Endothelial cell of umbilical vein (primary cell): ENCODE measurements at regions not wholly inside any gene's neighbourhood (a gene's known extent, or its start where the extent isn't known, plus 50 kb on each side); places are given as distances from the start of the nearest gene placed in this dataset.

Experiments used
- BruUV-seq: library from RNA; stranded (reverse); fragments of 400-500 nt; replicated peaks from 2 replicates; lab custom pipeline; 2021; lab: Mats Ljungman, UMichigan
- CTCF ChIA-PET: fragments of 300-600, 350-600 bp; sonication (Branson Sonifier 250); formaldehyde crosslinking; loops from one replicate; lab custom pipeline; 2021; ENCODE audit warnings: antibody characterized with exemption, inconsistent platforms; lab: Charles Lee
- POLR2A ChIA-PET: fragments of 300-600, 350-600 bp; sonication (Branson Sonifier 250); formaldehyde crosslinking; loops from one replicate; lab custom pipeline; 2021; ENCODE audit warnings: antibody characterized with exemption, inconsistent platforms; lab: Charles Lee
- DNase-seq: peaks from one replicate; pipeline ENCODE4 v3.0.0-alpha.2; 2011; ENCODE audit warnings: low read depth, low spot score
- FAIRE-seq: peaks from 2 replicates; lab custom pipeline; 2011; peaks lifted over from hg19 to GRCh38; lab: Jason Lieb, UNC
- H2AFZ ChIP-seq: 2 replicates; pipeline ENCODE4 v1.6.0; 2012; ENCODE audit warnings: low read depth, low read length, control low read depth, inconsistent platforms
- H3K27ac ChIP-seq: 2 replicates; pipeline ENCODE4 v1.5.1; 2011; ENCODE audit warnings: low read depth, mild to moderate bottlenecking, control low read depth, low read length, moderate library complexity; ENCODE audit not compliant: insufficient read depth
- H3K27me3 ChIP-seq, 2 experiments: 2 replicates each; pipeline versions ENCODE4 v1.6.0 to v1.6.1; 2011; ENCODE audit warnings: low read length in 2 of 2, mixed read lengths in 1 of 2; ENCODE audit not compliant: control insufficient read depth in 2 of 2, insufficient read depth in 2 of 2
- H3K36me3 ChIP-seq, 2 experiments: 2 replicates in 1 of 2; 3 replicates in 1 of 2; pipeline ENCODE4 v1.5.1; 2011; ENCODE audit warnings: low read length in 2 of 2, mild to moderate bottlenecking in 1 of 2, moderate library complexity in 1 of 2; ENCODE audit not compliant: control insufficient read depth in 2 of 2, insufficient read depth in 2 of 2; ENCODE audit errors: extremely low read depth in 1 of 2
- H3K4me1 ChIP-seq: 3 replicates; pipeline ENCODE4 v1.5.1; 2011; ENCODE audit warnings: mild to moderate bottlenecking, low read length; ENCODE audit not compliant: control insufficient read depth, insufficient read depth; ENCODE audit errors: extremely low read depth
- H3K4me2 ChIP-seq: 2 replicates; pipeline ENCODE4 v1.6.1; 2011; ENCODE audit warnings: low read length, control low read depth, mixed read lengths; ENCODE audit not compliant: insufficient read depth
- H3K4me3 ChIP-seq, 3 experiments: fragments of 200-600 bp in 1 of 3; sonication (generic), shearing (Covaris generic) in 1 of 3; replicated peaks in 1 of 3; 2 replicates each; pipeline ENCODE4 v1.5.1; 2011 to 2016; ENCODE audit warnings: control low read depth in 3 of 3, low read length in 3 of 3, mild to moderate bottlenecking in 2 of 3, inconsistent platforms in 1 of 3, low read depth in 1 of 3, moderate library complexity in 1 of 3; ENCODE audit not compliant: insufficient read depth in 1 of 3
- H3K79me2 ChIP-seq: 2 replicates; pipeline ENCODE4 v1.6.0; 2012; ENCODE audit warnings: low read length, inconsistent platforms; ENCODE audit not compliant: control insufficient read depth, insufficient read depth
- H3K9ac ChIP-seq: replicated peaks from 2 replicates; pipeline ENCODE3; 2011; ENCODE audit warnings: low read length, control low read depth; ENCODE audit not compliant: insufficient read depth; ENCODE audit errors: extremely low read depth
- H3K9me1 ChIP-seq: replicated peaks from 3 replicates; pipeline ENCODE4 v1.6.0; 2011; ENCODE audit warnings: mild to moderate bottlenecking, low read length; ENCODE audit not compliant: control insufficient read depth, insufficient read depth; ENCODE audit errors: extremely low read depth
- H3K9me3 ChIP-seq: replicated peaks from 2 replicates; pipeline ENCODE4 v1.5.1; 2012; ENCODE audit warnings: low read length, inconsistent platforms; ENCODE audit not compliant: control insufficient read depth, insufficient read depth
- H4K20me1 ChIP-seq: replicated peaks from 2 replicates; pipeline ENCODE3; 2011; ENCODE audit warnings: mild to moderate bottlenecking, low read length; ENCODE audit not compliant: control insufficient read depth, insufficient read depth; ENCODE audit errors: extremely low read depth
- EZH2 ChIP-seq: IDR thresholded peaks from 2 replicates; pipeline ENCODE4 v1.6.1; 2012; ENCODE audit warnings: borderline replicate concordance, low read depth, mild to moderate bottlenecking, moderate library complexity, low read length, inconsistent platforms; ENCODE audit not compliant: severe bottlenecking
- FOS ChIP-seq: IDR thresholded peaks from 2 replicates; pipeline ENCODE4 v1.6.1; 2011; ENCODE audit warnings: mild to moderate bottlenecking, low read length, moderate library complexity, borderline replicate concordance; ENCODE audit not compliant: insufficient read depth
- GATA2 ChIP-seq: IDR thresholded peaks from 2 replicates; pipeline ENCODE4 v1.7.0; 2011; ENCODE audit warnings: low read depth, mild to moderate bottlenecking, moderate library complexity, mixed read lengths, low read length; ENCODE audit not compliant: insufficient read length, insufficient read depth
- JUN ChIP-seq: IDR thresholded peaks from 2 replicates; pipeline ENCODE4 v1.6.1; 2011; ENCODE audit warnings: borderline replicate concordance, low read depth; ENCODE audit not compliant: insufficient read length, insufficient read depth
- MAX ChIP-seq: IDR thresholded peaks from 2 replicates; pipeline ENCODE4 v1.6.1; 2011; ENCODE audit not compliant: insufficient read depth, insufficient read length
- MYC ChIP-seq: IDR thresholded peaks from one replicate; pipeline ENCODE4 v1.6.1; 2011; ENCODE audit warnings: mild to moderate bottlenecking, low read depth, low read length
- POLR2A ChIP-seq: IDR thresholded peaks from 2 replicates; pipeline ENCODE4 v1.6.1; 2012; ENCODE audit warnings: low read depth, mild to moderate bottlenecking, control low read depth, low read length
- POLR2AphosphoS5 ChIP-seq: IDR thresholded peaks from 2 replicates; pipeline ENCODE4 v1.6.1; 2012; ENCODE audit warnings: low read depth, mild to moderate bottlenecking, control low read depth, low read length, moderate library complexity; ENCODE audit not compliant: insufficient read depth
- dilution Hi-C: fragments of 300-500 bp; cut with MboI; formaldehyde crosslinking; loops from one replicate; pipeline ENCODE4 v1.15.0; 2019; ENCODE audit warnings: low sequenced_read_pairs; ENCODE audit not compliant: extremely low pct_ligation_motif_present
- intact Hi-C: fragments of 100-400 bp; cut with micrococcal nuclease; formaldehyde crosslinking; loops from one replicate; pipeline ENCODE4 v1.10.0; 2022
- TF ChIP-seq, protein P1 (sequence below), 2 donors: IDR thresholded peaks; 1 replicate in 1 of 2; 2 replicates in 1 of 2; pipeline ENCODE4 v1.5.1; 2011; ENCODE audit warnings: low read length in 2 of 2, mild to moderate bottlenecking in 2 of 2, moderate library complexity in 2 of 2, control low read depth in 1 of 2, inconsistent platforms in 1 of 2, low read depth in 1 of 2; ENCODE audit not compliant: insufficient read depth in 1 of 2; ENCODE audit errors: extremely low read depth in 1 of 2

GRCh38 chr2:81747481-81748070 is 1443.0 kb upstream of the LRRTM1 start:
- no peaks in the 10 kb centered on the region for H3K79me2 ChIP-seq
- H3K4me3 ChIP-seq: no peak overlapping the region
- POLR2A ChIA-PET: no interaction called here
- DNase-seq: no peak
- intact Hi-C loops: no loop called here
- CTCF ChIA-PET: no interaction called here
- no peaks in the 10 kb centered on the region for H3K4me1 ChIP-seq
- H3K27me3 ChIP-seq: no peaks in the 10 kb centered on the region
- H3K9me1 ChIP-seq: no peaks in the 10 kb centered on the region
- FAIRE-seq: no peak
- dilution Hi-C loops: no loop called here
- no peaks in the 10 kb centered on the region for H4K20me1 ChIP-seq
- TF ChIP-seq, protein P1, sequence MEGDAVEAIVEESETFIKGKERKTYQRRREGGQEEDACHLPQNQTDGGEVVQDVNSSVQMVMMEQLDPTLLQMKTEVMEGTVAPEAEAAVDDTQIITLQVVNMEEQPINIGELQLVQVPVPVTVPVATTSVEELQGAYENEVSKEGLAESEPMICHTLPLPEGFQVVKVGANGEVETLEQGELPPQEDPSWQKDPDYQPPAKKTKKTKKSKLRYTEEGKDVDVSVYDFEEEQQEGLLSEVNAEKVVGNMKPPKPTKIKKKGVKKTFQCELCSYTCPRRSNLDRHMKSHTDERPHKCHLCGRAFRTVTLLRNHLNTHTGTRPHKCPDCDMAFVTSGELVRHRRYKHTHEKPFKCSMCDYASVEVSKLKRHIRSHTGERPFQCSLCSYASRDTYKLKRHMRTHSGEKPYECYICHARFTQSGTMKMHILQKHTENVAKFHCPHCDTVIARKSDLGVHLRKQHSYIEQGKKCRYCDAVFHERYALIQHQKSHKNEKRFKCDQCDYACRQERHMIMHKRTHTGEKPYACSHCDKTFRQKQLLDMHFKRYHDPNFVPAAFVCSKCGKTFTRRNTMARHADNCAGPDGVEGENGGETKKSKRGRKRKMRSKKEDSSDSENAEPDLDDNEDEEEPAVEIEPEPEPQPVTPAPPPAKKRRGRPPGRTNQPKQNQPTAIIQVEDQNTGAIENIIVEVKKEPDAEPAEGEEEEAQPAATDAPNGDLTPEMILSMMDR (IDR thresholded peaks at IDR 0.05; ENCODE audit: extremely low read depth in 1 of 2, insufficient read depth in 1 of 2, low read depth in 1 of 2, low read length in 2 of 2): no peak
- no peak for TF ChIP-seq GATA2
- TF ChIP-seq POLR2A: no peak
- no peak for TF ChIP-seq JUN
- no peak for TF ChIP-seq MAX
- TF ChIP-seq MYC: no peak
- no peak for TF ChIP-seq EZH2
- no peak for TF ChIP-seq FOS
- no peak for TF ChIP-seq POLR2AphosphoS5
- H3K36me3 ChIP-seq: no peaks in the 10 kb centered on the region
- no peaks in the 10 kb centered on the region for H3K9me3 ChIP-seq
- no peak overlapping the region for H3K27ac ChIP-seq
- H3K9ac ChIP-seq: no peak overlapping the region
- no peak overlapping the region for H3K4me2 ChIP-seq
- BruUV-seq: no TSS peak
- no peak overlapping the region for H2AFZ ChIP-seq
